DND-41 (cell line): ENCODE measurements at regions not wholly inside any gene's neighbourhood (a gene's known extent, or its start where the extent isn't known, plus 50 kb on each side); places are given as distances from the start of the nearest gene placed in this dataset.

ENCODE experiments used
- EZH2 ChIP-seq: IDR thresholded peaks from 3 replicates; pipeline ENCODE4 v1.6.1; 2012; ENCODE audit warnings: borderline replicate concordance, low read depth, mild to moderate bottlenecking, moderate library complexity, low read length, inconsistent platforms; ENCODE audit not compliant: severe bottlenecking
- TF ChIP-seq, protein P1 (sequence below): IDR thresholded peaks from 2 replicates; pipeline ENCODE4 v1.5.1; 2012; ENCODE audit warnings: borderline replicate concordance, low read length, moderate library complexity, mild to moderate bottlenecking; ENCODE audit not compliant: poor library complexity, severe bottlenecking; ENCODE audit errors: extremely low read depth

DNA sequence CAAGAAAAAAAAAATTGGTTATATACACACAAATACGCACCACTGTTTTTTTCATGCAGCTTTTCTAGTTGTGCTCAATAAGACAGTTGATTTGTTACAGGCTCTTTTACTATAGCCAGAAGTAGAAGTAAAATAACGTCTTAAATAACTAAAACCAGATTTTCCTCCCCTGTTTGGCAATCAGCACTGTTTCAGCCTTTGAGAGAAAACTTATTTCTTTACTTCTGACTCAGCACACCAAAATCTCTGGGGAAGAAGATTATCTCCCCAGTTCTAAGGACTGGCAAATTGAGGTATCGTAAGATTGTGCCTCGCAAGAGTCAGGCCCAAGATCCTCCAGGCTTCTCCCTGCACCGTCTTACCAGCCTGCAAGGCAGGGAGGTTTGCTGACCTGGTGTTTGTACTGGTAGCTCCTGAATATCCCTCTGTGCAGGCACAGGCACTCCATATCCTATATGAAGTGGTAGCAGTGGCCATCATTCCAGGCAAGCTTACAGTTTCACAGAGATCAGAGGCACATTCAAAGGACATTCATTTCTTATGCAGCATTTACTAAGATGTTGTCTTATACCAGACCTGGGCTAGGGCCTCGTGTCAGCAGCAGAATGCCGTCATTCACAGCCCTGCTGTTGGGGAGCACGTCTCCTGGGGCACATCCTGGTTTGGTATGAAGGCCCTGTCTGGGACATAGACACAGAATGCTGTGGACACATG lies 268.2 kb downstream of the ZNF536 start:
- TF ChIP-seq, protein P1, sequence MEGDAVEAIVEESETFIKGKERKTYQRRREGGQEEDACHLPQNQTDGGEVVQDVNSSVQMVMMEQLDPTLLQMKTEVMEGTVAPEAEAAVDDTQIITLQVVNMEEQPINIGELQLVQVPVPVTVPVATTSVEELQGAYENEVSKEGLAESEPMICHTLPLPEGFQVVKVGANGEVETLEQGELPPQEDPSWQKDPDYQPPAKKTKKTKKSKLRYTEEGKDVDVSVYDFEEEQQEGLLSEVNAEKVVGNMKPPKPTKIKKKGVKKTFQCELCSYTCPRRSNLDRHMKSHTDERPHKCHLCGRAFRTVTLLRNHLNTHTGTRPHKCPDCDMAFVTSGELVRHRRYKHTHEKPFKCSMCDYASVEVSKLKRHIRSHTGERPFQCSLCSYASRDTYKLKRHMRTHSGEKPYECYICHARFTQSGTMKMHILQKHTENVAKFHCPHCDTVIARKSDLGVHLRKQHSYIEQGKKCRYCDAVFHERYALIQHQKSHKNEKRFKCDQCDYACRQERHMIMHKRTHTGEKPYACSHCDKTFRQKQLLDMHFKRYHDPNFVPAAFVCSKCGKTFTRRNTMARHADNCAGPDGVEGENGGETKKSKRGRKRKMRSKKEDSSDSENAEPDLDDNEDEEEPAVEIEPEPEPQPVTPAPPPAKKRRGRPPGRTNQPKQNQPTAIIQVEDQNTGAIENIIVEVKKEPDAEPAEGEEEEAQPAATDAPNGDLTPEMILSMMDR: no peak
- TF ChIP-seq EZH2: no peak
